SU-DHL-6 (cell line): ENCODE measurements at regions not wholly inside any gene's neighbourhood (a gene's known extent, or its start where the extent isn't known, plus 50 kb on each side); places are given as distances from the start of the nearest gene placed in this dataset.

ENCODE experiments used
- EZH2phosphoT487 ChIP-seq: fragments of 200-600 bp; sonication (generic), shearing (Covaris generic); conservative IDR thresholded peaks from 2 replicates; pipeline ENCODE4 v1.6.1; 2018; ENCODE audit warnings: mild to moderate bottlenecking, antibody characterized with exemption, low read length, moderate library complexity, mixed read lengths
- TF ChIP-seq, protein P1 (sequence below): fragments of 200-600 bp; sonication (generic); IDR thresholded peaks from one replicate; pipeline ENCODE4 v1.5.1; 2017; ENCODE audit warnings: antibody characterized with exemption, mild to moderate bottlenecking, low read length, moderate library complexity; ENCODE audit not compliant: insufficient read depth, poor library complexity, severe bottlenecking

DNA sequence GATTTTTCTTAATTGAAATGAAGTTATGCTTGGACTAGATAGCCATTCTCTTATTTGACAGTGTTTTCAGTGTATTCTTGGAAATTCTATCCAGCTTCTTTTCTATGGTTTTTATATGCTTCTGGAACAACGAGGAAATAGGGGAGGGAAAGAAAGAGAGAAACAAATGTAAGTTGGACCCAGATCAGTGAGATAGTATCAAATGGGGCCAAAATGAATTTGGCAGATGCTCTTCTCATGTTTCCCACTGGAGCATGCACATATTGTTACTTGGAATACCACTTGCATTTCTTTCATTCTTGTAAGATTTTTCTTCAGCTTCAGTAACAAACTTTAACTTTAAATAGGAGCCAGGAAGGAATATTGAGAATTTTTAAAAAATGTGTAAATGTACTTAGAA lies 312.3 kb downstream of the PRL start:
- TF ChIP-seq, protein P1, sequence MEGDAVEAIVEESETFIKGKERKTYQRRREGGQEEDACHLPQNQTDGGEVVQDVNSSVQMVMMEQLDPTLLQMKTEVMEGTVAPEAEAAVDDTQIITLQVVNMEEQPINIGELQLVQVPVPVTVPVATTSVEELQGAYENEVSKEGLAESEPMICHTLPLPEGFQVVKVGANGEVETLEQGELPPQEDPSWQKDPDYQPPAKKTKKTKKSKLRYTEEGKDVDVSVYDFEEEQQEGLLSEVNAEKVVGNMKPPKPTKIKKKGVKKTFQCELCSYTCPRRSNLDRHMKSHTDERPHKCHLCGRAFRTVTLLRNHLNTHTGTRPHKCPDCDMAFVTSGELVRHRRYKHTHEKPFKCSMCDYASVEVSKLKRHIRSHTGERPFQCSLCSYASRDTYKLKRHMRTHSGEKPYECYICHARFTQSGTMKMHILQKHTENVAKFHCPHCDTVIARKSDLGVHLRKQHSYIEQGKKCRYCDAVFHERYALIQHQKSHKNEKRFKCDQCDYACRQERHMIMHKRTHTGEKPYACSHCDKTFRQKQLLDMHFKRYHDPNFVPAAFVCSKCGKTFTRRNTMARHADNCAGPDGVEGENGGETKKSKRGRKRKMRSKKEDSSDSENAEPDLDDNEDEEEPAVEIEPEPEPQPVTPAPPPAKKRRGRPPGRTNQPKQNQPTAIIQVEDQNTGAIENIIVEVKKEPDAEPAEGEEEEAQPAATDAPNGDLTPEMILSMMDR = no peak
- no peak for TF ChIP-seq EZH2phosphoT487
